ENCODE measurements at regions not wholly inside any gene's neighbourhood (a gene's known extent, or its start where the extent isn't known, plus 50 kb on each side); places are given as distances from the start of the nearest gene placed in this dataset.

GRCh38 chr7:85821926-85822325 lies 635.1 kb upstream of the SEMA3D start:
- no peak for DNase-seq
- 91% methylated on average over 4 of the region's 4 CpGs for WGBS (ENCODE audit: insufficient coverage)
- peaks cover 0 to 14% (median 3%) of the 10 kb centered on the region in 7 donors for H3K9me3 Mint-ChIP-seq

DNA sequence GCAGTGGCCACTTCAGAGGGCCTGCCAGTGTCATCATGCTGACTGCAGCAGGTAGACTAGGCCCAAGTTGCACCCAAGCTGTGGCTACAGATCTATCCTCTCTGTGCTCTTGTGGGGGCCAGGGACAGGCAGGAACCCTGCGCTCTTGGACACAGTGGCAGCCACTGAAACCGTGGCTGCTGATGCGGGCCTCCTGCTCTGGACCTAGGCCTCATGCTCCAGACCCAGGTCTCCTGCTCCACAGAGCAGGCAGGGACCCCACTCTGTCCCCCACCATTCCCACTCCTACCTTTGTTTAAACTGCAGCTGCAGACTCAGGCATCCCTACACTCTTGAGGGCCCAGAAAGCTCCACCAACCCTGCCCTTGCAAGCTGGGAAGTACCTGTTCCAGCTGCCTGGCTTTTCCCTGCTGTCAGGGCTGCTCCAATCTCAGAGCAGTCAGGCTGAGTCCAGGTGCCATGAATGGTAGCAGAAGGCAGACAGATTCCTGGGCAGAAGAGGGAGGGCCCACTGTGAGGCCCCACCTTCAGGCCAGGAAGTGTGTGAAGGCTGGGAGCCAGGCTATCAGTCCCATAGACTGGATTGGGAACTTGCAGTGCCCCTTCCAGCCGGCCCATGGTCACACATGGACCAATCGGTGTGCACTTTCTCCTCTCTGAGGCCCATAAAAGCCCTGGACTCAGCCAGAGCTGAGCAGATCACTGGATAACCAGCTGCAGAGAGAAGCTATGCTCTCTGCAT lies 634.0 kb upstream of the SEMA3D start:
- Mint-ChIP-seq H3K4me3 (no peak overlapping the region), H3K27me3 (ENCODE audit: low read depth in 3 of 3) (peaks cover 0 to 1% (median 1%) of the 10 kb centered on the region in 3 donors), H3K9me3 (peaks cover 0 to 14% (median 3%) of the 10 kb centered on the region in 7 donors), H3K27ac (no peak overlapping the region), H3K36me3 (no peaks in the 10 kb centered on the region), H3K4me1 (no peaks in the 10 kb centered on the region)
- no peak for DNase-seq
- WGBS (ENCODE audit: insufficient coverage): 91% methylated on average over 5 of the region's 5 CpGs
- Histone ChIP-seq H4K20me1 (ENCODE audit: insufficient read depth, low read length) (no peaks in the 10 kb centered on the region), H3K9me3 (replicated peaks in 1 of 2; ENCODE audit: control insufficient read depth in 1 of 2, insufficient read depth in 1 of 2, low read length in 2 of 2) (peaks cover 0 to 15% of the 10 kb centered on the region in 2 donors), H3K9ac (ENCODE audit: insufficient read depth, low read length, poor library complexity, severe bottlenecking) (no peak overlapping the region), H3K4me3 (replicated peaks in 1 of 3; ENCODE audit: low read depth in 2 of 3, low read length in 3 of 3) (no peak overlapping the region), H3K4me2 (replicated peaks; ENCODE audit: extremely low read depth, low read length, poor library complexity, severe bottlenecking) (no peak overlapping the region), H3K27ac (ENCODE audit: low read depth in 1 of 2, low read length in 2 of 2) (no peak overlapping the region), H3K79me2 (ENCODE audit: insufficient read depth, low read length) (no peaks in the 10 kb centered on the region), H3K4me1 (ENCODE audit: control insufficient read depth in 1 of 2, insufficient read depth in 2 of 2, low read length in 2 of 2) (no peaks in the 10 kb centered on the region), H3K27me3 (ENCODE audit: control insufficient read depth in 2 of 2, insufficient read depth in 2 of 2, low read length in 2 of 2) (no peaks in the 10 kb centered on the region), H3K36me3 (replicated peaks in 1 of 2; ENCODE audit: control insufficient read depth in 1 of 2, insufficient read depth in 2 of 2, low read length in 2 of 2) (no peaks in the 10 kb centered on the region), H2AFZ (ENCODE audit: insufficient read depth, low read depth, low read length, poor library complexity, severe bottlenecking) (no peak overlapping the region)
- intact Hi-C loops (cut with micrococcal nuclease): no loop called here
- no peak for TF ChIP-seq CTCF (IDR thresholded peaks at IDR 0.05)

More at GRCh38 chr7:85821926-85822325, 635.1 kb upstream of the SEMA3D start:
- no peaks in the 10 kb centered on the region for H3K4me1 Mint-ChIP-seq
- no peaks in the 10 kb centered on the region for H3K79me2 ChIP-seq (ENCODE audit: insufficient read depth, low read length)
- H3K27me3 ChIP-seq (ENCODE audit: control insufficient read depth in 2 of 2, insufficient read depth in 2 of 2, low read length in 2 of 2): no peaks in the 10 kb centered on the region
- no peak overlapping the region for H3K4me2 ChIP-seq (replicated peaks; ENCODE audit: extremely low read depth, low read length, poor library complexity, severe bottlenecking)
- H3K4me3 Mint-ChIP-seq: no peak overlapping the region
- no peak overlapping the region for H3K4me3 ChIP-seq (replicated peaks in 1 of 3; ENCODE audit: low read depth in 2 of 3, low read length in 3 of 3)
- H3K36me3 ChIP-seq (replicated peaks in 1 of 2; ENCODE audit: control insufficient read depth in 1 of 2, insufficient read depth in 2 of 2, low read length in 2 of 2): no peaks in the 10 kb centered on the region
- H2AFZ ChIP-seq (ENCODE audit: insufficient read depth, low read depth, low read length, poor library complexity, severe bottlenecking): no peak overlapping the region
- no peaks in the 10 kb centered on the region for H3K4me1 ChIP-seq (ENCODE audit: control insufficient read depth in 1 of 2, insufficient read depth in 2 of 2, low read length in 2 of 2)
- peaks cover 0 to 1% (median 1%) of the 10 kb centered on the region in 3 donors for H3K27me3 Mint-ChIP-seq (ENCODE audit: low read depth in 3 of 3)
- intact Hi-C loops (cut with micrococcal nuclease): no loop called here
- H3K27ac ChIP-seq (ENCODE audit: low read depth in 1 of 2, low read length in 2 of 2): no peak overlapping the region
- H3K9me3 ChIP-seq (replicated peaks in 1 of 2; ENCODE audit: control insufficient read depth in 1 of 2, insufficient read depth in 1 of 2, low read length in 2 of 2): peaks cover 0 to 15% of the 10 kb centered on the region in 2 donors
- H3K36me3 Mint-ChIP-seq: no peaks in the 10 kb centered on the region
- TF ChIP-seq CTCF (IDR thresholded peaks at IDR 0.05): no peak
- H4K20me1 ChIP-seq (ENCODE audit: insufficient read depth, low read length): no peaks in the 10 kb centered on the region
- H3K9ac ChIP-seq (ENCODE audit: insufficient read depth, low read length, poor library complexity, severe bottlenecking): no peak overlapping the region
- H3K27ac Mint-ChIP-seq: no peak overlapping the region
